KMS-11 (cell line): ENCODE measurements at regions not wholly inside any gene's neighbourhood (a gene's known extent, or its start where the extent isn't known, plus 50 kb on each side); places are given as distances from the start of the nearest gene placed in this dataset.
"Not testable (repeated sequence)": the region's sequence is repeated elsewhere in the genome, so short reads cannot be mapped to it uniquely, and the experiment has no call there.

Experiments used
- H2AFZ ChIP-seq: fragments of 200-600 bp; sonication (generic); 2 replicates; pipeline ENCODE4 v1.6.1; 2016; ENCODE audit warnings: antibody characterized with exemption, mixed run types, low read depth
- H3K27ac ChIP-seq: fragments of 200-600 bp; sonication (generic); 2 replicates; pipeline ENCODE4 v1.6.1; 2016; ENCODE audit warnings: mild to moderate bottlenecking, mixed run types
- H3K27me3 ChIP-seq: fragments of 200-600 bp; sonication (generic); 2 replicates; pipeline ENCODE4 v1.6.1; 2017; ENCODE audit warnings: mild to moderate bottlenecking, low read depth, mixed run types, moderate library complexity; ENCODE audit not compliant: insufficient read depth
- H3K36me3 ChIP-seq: fragments of 200-600 bp; sonication (generic); 2 replicates; pipeline ENCODE4 v1.6.1; 2017; ENCODE audit warnings: mild to moderate bottlenecking, mixed run types; ENCODE audit not compliant: insufficient read depth
- H3K4me1 ChIP-seq: fragments of 200-600 bp; sonication (generic); 2 replicates; pipeline ENCODE4 v1.6.1; 2016; ENCODE audit warnings: mild to moderate bottlenecking, low read depth, mixed run types; ENCODE audit not compliant: poor library complexity, severe bottlenecking
- H3K4me2 ChIP-seq: fragments of 200-600 bp; sonication (generic); 2 replicates; pipeline ENCODE4 v1.7.0; 2016; ENCODE audit warnings: mild to moderate bottlenecking, mixed run types
- H3K4me3 ChIP-seq: fragments of 200-600 bp; sonication (generic); IDR thresholded peaks from 2 replicates; pipeline ENCODE4 v1.6.1; 2017; ENCODE audit warnings: low read depth, low read length, mixed read lengths; ENCODE audit not compliant: insufficient read depth
- H3K79me2 ChIP-seq: fragments of 200-600 bp; sonication (generic); 2 replicates; pipeline ENCODE4 v1.6.1; 2016; ENCODE audit warnings: low read depth, mixed run types; ENCODE audit not compliant: insufficient read depth
- H3K9ac ChIP-seq: fragments of 200-600 bp; sonication (generic); 2 replicates; pipeline ENCODE4 v1.6.1; 2016; ENCODE audit warnings: mild to moderate bottlenecking, mixed run types
- H4K20me1 ChIP-seq: fragments of 200-600 bp; sonication (generic); 2 replicates; pipeline ENCODE4 v1.6.1; 2016; ENCODE audit warnings: mild to moderate bottlenecking, mixed run types; ENCODE audit not compliant: insufficient read depth
- CTCF ChIP-seq: fragments of 200-600 bp; sonication (generic); conservative IDR thresholded peaks from 2 replicates; pipeline ENCODE4 v1.6.1; 2017; ENCODE audit warnings: low read depth, mild to moderate bottlenecking, antibody characterized with exemption, low read length, moderate library complexity, mixed read lengths

GRCh38 chrX:94662689-94663088, 988.7 kb downstream of the FAM133A start:
- Histone ChIP-seq H2AFZ (no peak overlapping the region), H4K20me1 (no peaks in the 10 kb centered on the region), H3K79me2 (no peaks in the 10 kb centered on the region), H3K4me2 (no peak overlapping the region), H3K27me3 (no peaks in the 10 kb centered on the region), H3K27ac (no peak overlapping the region), H3K4me3 (no peak overlapping the region), H3K9ac (no peak overlapping the region), H3K4me1 (no peaks in the 10 kb centered on the region), H3K36me3 (no peaks in the 10 kb centered on the region)
- no peak for TF ChIP-seq CTCF

GRCh38 chrX:94676285-94676684, 1002.3 kb downstream of the FAM133A start:
- H2AFZ ChIP-seq: no peak overlapping the region
- H3K4me3 ChIP-seq: no peak overlapping the region
- H3K4me1 ChIP-seq: peaks cover 6% of the 10 kb centered on the region
- no peaks in the 10 kb centered on the region for H3K79me2 ChIP-seq
- no peak overlapping the region for H3K4me2 ChIP-seq
- TF ChIP-seq CTCF: no peak
- no peak overlapping the region for H3K27ac ChIP-seq
- H3K9ac ChIP-seq: no peak overlapping the region
- no peaks in the 10 kb centered on the region for H3K27me3 ChIP-seq
- no peaks in the 10 kb centered on the region for H3K36me3 ChIP-seq
- H4K20me1 ChIP-seq: no peaks in the 10 kb centered on the region

- H3K36me3 ChIP-seq: no peaks in the 10 kb centered on the region
- TF ChIP-seq CTCF: no peak
- no peak overlapping the region for H2AFZ ChIP-seq
- H3K27ac ChIP-seq: no peak overlapping the region
- no peak overlapping the region for H3K9ac ChIP-seq
- no peaks in the 10 kb centered on the region for H3K4me1 ChIP-seq
- H3K4me3 ChIP-seq: no peak overlapping the region
- H3K4me2 ChIP-seq: no peak overlapping the region
- no peaks in the 10 kb centered on the region for H3K79me2 ChIP-seq
- no peaks in the 10 kb centered on the region for H4K20me1 ChIP-seq
- no peaks in the 10 kb centered on the region for H3K27me3 ChIP-seq
These were observed 1012.1 kb downstream of the FAM133A start for GRCh38 chrX:94686071-94686470.

- Histone ChIP-seq H3K36me3 (no peaks in the 10 kb centered on the region), H3K4me1 (no peaks in the 10 kb centered on the region), H3K27ac (no peak overlapping the region), H3K9ac (no peak overlapping the region), H4K20me1 (no peaks in the 10 kb centered on the region), H3K4me2 (no peak overlapping the region), H3K27me3 (no peaks in the 10 kb centered on the region), H3K4me3 (no peak overlapping the region), H2AFZ (no peak overlapping the region), H3K79me2 (no peaks in the 10 kb centered on the region)
- TF ChIP-seq CTCF: no peak
These were observed 1021.9 kb downstream of the FAM133A start for GRCh38 chrX:94695910-94696309.

- H4K20me1 ChIP-seq, H3K27ac ChIP-seq, H2AFZ ChIP-seq, H3K79me2 ChIP-seq, H3K9ac ChIP-seq, H3K36me3 ChIP-seq, H3K4me2 ChIP-seq, H3K4me1 ChIP-seq, H3K4me3 ChIP-seq, H3K27me3 ChIP-seq: not testable (repeated sequence)
These were observed 1030.6 kb downstream of the FAM133A start for GRCh38 chrX:94704348-94705256.
